ENCODE measurements at regions not wholly inside any gene's neighbourhood (a gene's known extent, or its start where the extent isn't known, plus 50 kb on each side); places are given as distances from the start of the nearest gene placed in this dataset.

DNA sequence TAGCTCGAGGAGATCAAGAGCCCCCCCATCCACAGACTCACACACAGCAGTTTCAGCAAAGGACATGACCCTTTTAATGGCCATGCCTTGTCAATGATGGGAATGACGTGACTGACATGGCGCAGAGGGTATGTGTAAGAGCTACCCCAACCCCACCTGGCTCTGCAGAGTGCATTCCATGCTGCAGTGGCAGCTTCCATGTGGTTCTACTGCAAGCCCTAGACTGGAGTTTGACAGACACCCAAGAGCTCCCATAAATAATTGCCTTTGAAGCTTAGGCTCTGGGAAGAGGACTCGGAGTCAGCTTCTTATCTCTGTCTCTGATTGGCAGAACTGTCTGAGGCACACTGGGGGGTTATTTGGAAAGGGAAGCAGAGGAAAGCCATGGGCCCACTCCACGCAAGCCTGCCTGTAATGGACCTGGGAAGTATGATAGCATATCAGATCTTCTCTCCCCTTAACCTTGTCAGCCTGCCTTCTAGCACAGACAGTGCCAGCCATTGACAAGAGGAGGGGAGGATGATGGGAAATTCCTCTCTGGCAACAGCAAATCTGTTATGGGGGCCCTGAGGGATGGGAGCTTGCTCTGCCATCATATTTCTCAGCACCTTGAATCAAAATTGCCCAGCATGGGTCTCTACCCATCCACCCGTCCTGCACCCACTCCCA lies 478.5 kb upstream of the PODXL start:
- POLR2A ChIA-PET = no interaction called here
- ATAC-seq (no peak), DNase-seq (ENCODE audit: low spot score) (no peak)
- no peak overlapping the region for H3K27ac Mint-ChIP-seq
- H3K4me3 Mint-ChIP-seq = no peak overlapping the region
- H3K36me3 Mint-ChIP-seq = no peaks in the 10 kb centered on the region
- peaks cover 3% of the 10 kb centered on the region; the same call in 1 of the 2 replicates for H3K9me3 Mint-ChIP-seq
- TF ChIP-seq, protein P1, sequence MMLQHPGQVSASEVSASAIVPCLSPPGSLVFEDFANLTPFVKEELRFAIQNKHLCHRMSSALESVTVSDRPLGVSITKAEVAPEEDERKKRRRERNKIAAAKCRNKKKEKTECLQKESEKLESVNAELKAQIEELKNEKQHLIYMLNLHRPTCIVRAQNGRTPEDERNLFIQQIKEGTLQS (CRISPR knock-in tag; conservative IDR thresholded peaks at IDR 0.05) = no peak
- no peak for TF ChIP-seq PREB (CRISPR knock-in tag; IDR thresholded peaks at IDR 0.05; ENCODE audit: borderline replicate concordance)
- TF ChIP-seq FOXJ3 (CRISPR knock-in tag; IDR thresholded peaks at IDR 0.05; ENCODE audit: borderline replicate concordance) = no peak
- no peak for TF ChIP-seq JAZF1 (CRISPR knock-in tag; IDR thresholded peaks at IDR 0.05)
- no peak for TF ChIP-seq AFF4 (CRISPR knock-in tag; IDR thresholded peaks at IDR 0.05; ENCODE audit: borderline replicate concordance)
- TF ChIP-seq TCF7 (CRISPR knock-in tag; IDR thresholded peaks at IDR 0.05; ENCODE audit: low read depth) = no peak
- no peak for TF ChIP-seq PRRX2 (CRISPR knock-in tag; IDR thresholded peaks at IDR 0.05)
- no peak for TF ChIP-seq SOX15 (CRISPR knock-in tag; IDR thresholded peaks at IDR 0.05)
- TF ChIP-seq RELA (CRISPR knock-in tag; IDR thresholded peaks at IDR 0.05; ENCODE audit: borderline replicate concordance) = no peak
- TF ChIP-seq ZNF396 (CRISPR knock-in tag; IDR thresholded peaks at IDR 0.05; ENCODE audit: borderline replicate concordance) = no peak
- TF ChIP-seq ZNF219 (CRISPR knock-in tag; IDR thresholded peaks at IDR 0.05; ENCODE audit: borderline replicate concordance) = no peak
- TF ChIP-seq ETV6 (CRISPR knock-in tag; IDR thresholded peaks at IDR 0.05) = no peak
- TF ChIP-seq, protein P2, sequence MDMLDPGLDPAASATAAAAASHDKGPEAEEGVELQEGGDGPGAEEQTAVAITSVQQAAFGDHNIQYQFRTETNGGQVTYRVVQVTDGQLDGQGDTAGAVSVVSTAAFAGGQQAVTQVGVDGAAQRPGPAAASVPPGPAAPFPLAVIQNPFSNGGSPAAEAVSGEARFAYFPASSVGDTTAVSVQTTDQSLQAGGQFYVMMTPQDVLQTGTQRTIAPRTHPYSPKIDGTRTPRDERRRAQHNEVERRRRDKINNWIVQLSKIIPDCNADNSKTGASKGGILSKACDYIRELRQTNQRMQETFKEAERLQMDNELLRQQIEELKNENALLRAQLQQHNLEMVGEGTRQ (CRISPR knock-in tag; IDR thresholded peaks at IDR 0.05) = no peak
- TF ChIP-seq MXD4 (CRISPR knock-in tag; IDR thresholded peaks at IDR 0.05; ENCODE audit: borderline replicate concordance) = no peak
- no peak for TF ChIP-seq OVOL2 (CRISPR knock-in tag; IDR thresholded peaks at IDR 0.05; ENCODE audit: borderline replicate concordance)
- TF ChIP-seq TP53 (CRISPR knock-in tag; IDR thresholded peaks at IDR 0.05) = no peak
- TF ChIP-seq, protein P3, sequence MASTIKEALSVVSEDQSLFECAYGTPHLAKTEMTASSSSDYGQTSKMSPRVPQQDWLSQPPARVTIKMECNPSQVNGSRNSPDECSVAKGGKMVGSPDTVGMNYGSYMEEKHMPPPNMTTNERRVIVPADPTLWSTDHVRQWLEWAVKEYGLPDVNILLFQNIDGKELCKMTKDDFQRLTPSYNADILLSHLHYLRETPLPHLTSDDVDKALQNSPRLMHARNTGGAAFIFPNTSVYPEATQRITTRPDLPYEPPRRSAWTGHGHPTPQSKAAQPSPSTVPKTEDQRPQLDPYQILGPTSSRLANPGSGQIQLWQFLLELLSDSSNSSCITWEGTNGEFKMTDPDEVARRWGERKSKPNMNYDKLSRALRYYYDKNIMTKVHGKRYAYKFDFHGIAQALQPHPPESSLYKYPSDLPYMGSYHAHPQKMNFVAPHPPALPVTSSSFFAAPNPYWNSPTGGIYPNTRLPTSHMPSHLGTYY (CRISPR knock-in tag; IDR thresholded peaks at IDR 0.05) = no peak
- TF ChIP-seq NR3C1 (CRISPR knock-in tag; conservative IDR thresholded peaks at IDR 0.05; ENCODE audit: low read depth) = no peak
- no peak for TF ChIP-seq GRHL2 (CRISPR knock-in tag; IDR thresholded peaks at IDR 0.05; ENCODE audit: insufficient replicate concordance, severe bottlenecking)
- TF ChIP-seq CBFB (CRISPR knock-in tag; IDR thresholded peaks at IDR 0.05; ENCODE audit: low read depth) = no peak
- H3K27me3 Mint-ChIP-seq (ENCODE audit: low read depth) = no peaks in the 10 kb centered on the region
- CTCF ChIA-PET = interaction anchor here (0.7 to 2.3 kb wide), 4 partner anchors 15 to 346 kb away, joined by 3 to 8 read pairs (median 4); no protein-coding TSS in a partner anchor
- peaks cover 18% of the 10 kb centered on the region for H3K4me1 Mint-ChIP-seq
